Neural crest cell (in vitro differentiated cells): ENCODE measurements at regions not wholly inside any gene's neighbourhood (a gene's known extent, or its start where the extent isn't known, plus 50 kb on each side); places are given as distances from the start of the nearest gene placed in this dataset.

Experiments used
- DNase-seq: peaks from one replicate; pipeline ENCODE4 v3.0.0; 2021; ENCODE audit warnings: low read depth, mixed read lengths, low spot score
- H3K27ac Mint-ChIP-seq: one replicate; pipeline ENCODE4 v1.8.0; 2021; ENCODE audit warnings: mild to moderate bottlenecking, mixed read lengths; ENCODE audit not compliant: unreplicated experiment
- H3K27me3 Mint-ChIP-seq: 2 replicates; pipeline ENCODE4 v1.8.0; 2021; ENCODE audit warnings: low read depth, mild to moderate bottlenecking, mixed read lengths
- H3K36me3 Mint-ChIP-seq: 2 replicates; pipeline ENCODE4 v1.8.0; 2021; ENCODE audit warnings: low read depth, mild to moderate bottlenecking, mixed read lengths
- H3K4me1 Mint-ChIP-seq: 2 replicates; pipeline ENCODE4 v1.8.0; 2021; ENCODE audit warnings: mixed read lengths
- H3K4me3 Mint-ChIP-seq: one replicate; pipeline ENCODE4 v1.8.0; 2021; ENCODE audit warnings: mild to moderate bottlenecking, mixed read lengths
- H3K9me3 Mint-ChIP-seq: 2 replicates; pipeline ENCODE4 v1.8.0; 2021; ENCODE audit warnings: mixed read lengths
- TF ChIP-seq, protein P1 (sequence below): fragments of 200-600 bp; sonication (generic); conservative IDR thresholded peaks from 2 replicates; pipeline ENCODE4 v1.5.0; 2021; ENCODE audit warnings: antibody characterized with exemption, mild to moderate bottlenecking

DNA sequence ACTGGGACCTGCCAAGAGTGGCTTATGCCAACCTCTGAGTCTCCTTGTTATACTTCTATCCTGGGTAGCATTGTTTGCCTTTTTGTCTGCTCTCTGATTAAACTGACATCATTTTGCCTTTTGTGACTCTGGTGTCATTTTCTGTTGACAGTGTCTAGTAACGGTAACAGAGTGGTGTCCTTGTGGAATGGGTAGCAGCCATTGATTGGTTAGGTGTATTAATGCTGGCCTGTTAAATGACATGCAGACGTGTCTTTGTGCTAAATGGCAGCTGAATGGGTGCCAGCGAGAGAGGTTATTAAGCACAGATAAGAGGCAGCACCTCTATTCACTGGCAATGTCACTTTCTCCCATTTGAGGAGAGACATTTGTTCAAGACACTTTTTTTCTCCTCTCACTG, 1289.4 kb downstream of the PCDH9 start:
- Mint-ChIP-seq H3K4me3 (no peak overlapping the region), H3K27me3 (no peaks in the 10 kb centered on the region), H3K27ac (no peak overlapping the region), H3K4me1 (peaks cover 6% of the 10 kb centered on the region), H3K36me3 (no peaks in the 10 kb centered on the region), H3K9me3 (peaks cover 2% of the 10 kb centered on the region)
- TF ChIP-seq, protein P1, sequence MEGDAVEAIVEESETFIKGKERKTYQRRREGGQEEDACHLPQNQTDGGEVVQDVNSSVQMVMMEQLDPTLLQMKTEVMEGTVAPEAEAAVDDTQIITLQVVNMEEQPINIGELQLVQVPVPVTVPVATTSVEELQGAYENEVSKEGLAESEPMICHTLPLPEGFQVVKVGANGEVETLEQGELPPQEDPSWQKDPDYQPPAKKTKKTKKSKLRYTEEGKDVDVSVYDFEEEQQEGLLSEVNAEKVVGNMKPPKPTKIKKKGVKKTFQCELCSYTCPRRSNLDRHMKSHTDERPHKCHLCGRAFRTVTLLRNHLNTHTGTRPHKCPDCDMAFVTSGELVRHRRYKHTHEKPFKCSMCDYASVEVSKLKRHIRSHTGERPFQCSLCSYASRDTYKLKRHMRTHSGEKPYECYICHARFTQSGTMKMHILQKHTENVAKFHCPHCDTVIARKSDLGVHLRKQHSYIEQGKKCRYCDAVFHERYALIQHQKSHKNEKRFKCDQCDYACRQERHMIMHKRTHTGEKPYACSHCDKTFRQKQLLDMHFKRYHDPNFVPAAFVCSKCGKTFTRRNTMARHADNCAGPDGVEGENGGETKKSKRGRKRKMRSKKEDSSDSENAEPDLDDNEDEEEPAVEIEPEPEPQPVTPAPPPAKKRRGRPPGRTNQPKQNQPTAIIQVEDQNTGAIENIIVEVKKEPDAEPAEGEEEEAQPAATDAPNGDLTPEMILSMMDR: no peak
- DNase-seq: no peak

DNA sequence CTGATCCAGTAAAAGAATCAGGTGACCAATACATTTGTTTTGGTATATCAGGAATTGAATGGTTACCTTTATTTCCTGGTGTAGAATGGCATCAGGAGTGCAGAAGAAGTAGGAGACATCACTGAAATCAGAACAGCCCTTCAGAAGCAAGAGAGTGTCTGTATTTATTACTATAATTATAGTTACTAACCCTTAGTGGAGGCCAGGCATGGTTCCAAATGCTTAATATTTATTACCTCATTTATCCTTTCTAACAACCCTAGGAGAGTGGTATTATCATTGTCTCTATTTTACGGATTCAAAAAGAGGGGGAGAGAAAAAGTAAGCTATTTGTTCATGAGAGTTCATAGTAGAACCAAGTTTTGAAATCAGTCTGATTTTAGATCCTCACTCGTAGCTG, 1292.9 kb downstream of the PCDH9 start:
- H3K36me3 Mint-ChIP-seq: no peaks in the 10 kb centered on the region
- H3K27ac Mint-ChIP-seq: no peak overlapping the region
- no peak overlapping the region for H3K4me3 Mint-ChIP-seq
- no peak for DNase-seq
- peaks cover 6% of the 10 kb centered on the region for H3K4me1 Mint-ChIP-seq
- H3K27me3 Mint-ChIP-seq: no peaks in the 10 kb centered on the region
- TF ChIP-seq, protein P1: no peak
- H3K9me3 Mint-ChIP-seq: no peaks in the 10 kb centered on the region

DNA sequence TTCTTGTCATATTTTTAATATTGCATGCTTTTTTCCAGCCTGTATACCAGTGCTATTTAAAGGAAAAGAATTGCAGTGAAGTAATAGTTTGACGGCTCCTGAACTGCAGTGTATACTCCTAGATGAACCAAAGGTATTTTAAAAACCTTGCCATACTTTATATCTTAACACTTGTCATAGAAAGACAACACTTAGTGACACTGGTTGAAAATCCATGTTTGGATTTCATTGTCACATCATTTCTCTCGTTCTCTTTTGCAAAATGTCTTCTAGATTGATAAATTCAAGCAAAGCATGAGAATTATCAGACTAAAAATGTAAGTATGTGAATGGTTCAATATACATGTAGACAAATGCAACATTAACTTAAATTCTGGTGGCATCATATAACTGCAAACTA, 1293.9 kb downstream of the PCDH9 start:
- H3K4me3 Mint-ChIP-seq: no peak overlapping the region
- TF ChIP-seq, protein P1: no peak
- peaks cover 9% of the 10 kb centered on the region for H3K4me1 Mint-ChIP-seq
- H3K9me3 Mint-ChIP-seq: no peaks in the 10 kb centered on the region
- no peak for DNase-seq
- H3K27ac Mint-ChIP-seq: no peak overlapping the region
- H3K27me3 Mint-ChIP-seq: no peaks in the 10 kb centered on the region
- no peaks in the 10 kb centered on the region for H3K36me3 Mint-ChIP-seq

DNA sequence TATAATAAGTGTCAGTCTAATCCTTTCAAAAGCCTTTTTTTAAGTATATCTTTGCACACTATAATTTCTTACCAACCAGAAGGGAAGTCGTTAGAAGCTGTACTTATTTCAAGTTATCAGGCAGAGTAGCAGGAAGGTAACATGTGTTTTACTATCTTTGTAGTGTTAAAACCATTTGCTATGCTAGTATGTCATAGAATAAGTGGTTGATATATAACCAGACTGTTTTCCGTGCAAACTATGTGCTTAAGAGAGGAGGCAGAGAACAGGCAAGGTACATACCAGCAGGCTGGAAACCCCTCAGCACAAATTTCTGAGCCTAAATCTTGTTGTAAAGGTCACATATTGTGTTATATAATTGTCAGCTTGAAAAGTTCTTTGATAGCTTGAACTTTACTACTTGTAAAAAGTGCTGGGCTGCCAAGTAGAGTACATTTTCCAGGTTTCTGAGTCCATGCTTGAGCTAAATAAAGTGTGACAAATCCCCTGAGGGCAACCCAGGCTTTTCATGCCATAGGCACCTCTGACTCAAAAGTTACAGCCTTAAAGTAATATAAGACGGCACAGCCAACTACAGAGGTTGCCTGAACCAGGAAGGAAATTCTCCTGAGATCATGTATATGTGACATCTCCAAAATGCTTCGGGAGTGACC, 1297.4 kb downstream of the PCDH9 start:
- Mint-ChIP-seq H3K36me3 (no peaks in the 10 kb centered on the region), H3K4me1 (peaks cover 4% of the 10 kb centered on the region), H3K4me3 (no peak overlapping the region), H3K9me3 (no peaks in the 10 kb centered on the region), H3K27ac (no peak overlapping the region), H3K27me3 (no peaks in the 10 kb centered on the region)
- TF ChIP-seq, protein P1: no peak
- DNase-seq: no peak

DNA sequence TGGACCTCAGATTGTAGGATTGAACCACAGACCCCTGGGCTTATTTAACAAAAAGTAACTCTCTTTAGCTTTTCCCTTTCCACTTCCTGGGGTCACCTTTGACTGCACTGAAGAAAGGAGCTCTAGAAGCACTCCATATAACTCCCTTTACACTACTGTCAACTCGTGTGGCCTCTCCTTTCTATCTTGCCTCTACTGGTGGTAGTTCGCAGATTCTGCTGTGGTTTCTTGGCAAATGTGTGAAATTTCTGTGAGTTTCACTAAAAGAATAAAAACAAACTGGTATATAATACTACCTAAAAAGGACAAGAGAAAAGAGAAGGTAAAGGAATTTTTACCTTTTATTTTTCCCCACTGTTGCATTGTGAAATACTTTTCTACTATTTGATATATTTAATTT, 1298.1 kb downstream of the PCDH9 start:
- DNase-seq: no peak
- Mint-ChIP-seq H3K36me3 (no peaks in the 10 kb centered on the region), H3K4me3 (no peak overlapping the region), H3K4me1 (peaks cover 4% of the 10 kb centered on the region), H3K9me3 (no peaks in the 10 kb centered on the region), H3K27ac (no peak overlapping the region), H3K27me3 (no peaks in the 10 kb centered on the region)
- TF ChIP-seq, protein P1: no peak
